C4-2B (cell line): ENCODE measurements at regions not wholly inside any gene's neighbourhood (a gene's known extent, or its start where the extent isn't known, plus 50 kb on each side); places are given as distances from the start of the nearest gene placed in this dataset.

Source experiments
- CTCF ChIP-seq: fragments of 450-650 bp; conservative IDR thresholded peaks from 2 replicates; pipeline ENCODE4 v1.5.1; 2017; ENCODE audit warnings: mild to moderate bottlenecking
- ZFX ChIP-seq: fragments of 450-650 bp; IDR thresholded peaks from 2 replicates; pipeline ENCODE4 v1.6.1; 2017

DNA sequence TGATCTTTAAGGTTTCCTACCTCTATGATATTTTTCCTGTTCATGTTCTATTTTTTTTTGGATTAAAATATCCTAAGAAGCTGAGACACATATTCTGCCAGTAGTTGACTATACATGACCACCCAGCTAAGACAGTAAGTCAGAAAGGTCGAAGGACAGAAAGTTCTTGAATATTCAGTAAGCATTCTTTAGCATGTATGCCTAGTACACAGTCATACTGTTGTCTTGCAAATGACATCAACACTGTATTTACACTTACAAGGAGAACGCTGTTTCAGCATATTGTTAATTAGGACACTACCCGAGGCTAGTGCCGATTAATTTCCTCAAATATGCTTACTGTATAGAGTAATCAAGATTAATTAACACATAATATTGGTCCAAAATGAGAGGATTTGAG, 300.6 kb downstream of the STIM2 start:
- TF ChIP-seq CTCF = no peak
- no peak for TF ChIP-seq ZFX
